ENCODE measurements at regions not wholly inside any gene's neighbourhood (a gene's known extent, or its start where the extent isn't known, plus 50 kb on each side); places are given as distances from the start of the nearest gene placed in this dataset.

GRCh38 chr12:128091951-128092382 is 175.0 kb upstream of the TMEM132C start:
- DNase-seq (ENCODE audit: low spot score), result peak; percentile 92

- no peak for DNase-seq (ENCODE audit: low spot score)
These were observed 168.2 kb upstream of the TMEM132C start for GRCh38 chr12:128098730-128099129.

GRCh38 chr12:128103152-128103551 is 163.8 kb upstream of the TMEM132C start:
- no peak for DNase-seq (ENCODE audit: low spot score)

- DNase-seq (ENCODE audit: low spot score), result no peak
These were observed 157.7 kb upstream of the TMEM132C start for GRCh38 chr12:128109236-128109635.

GRCh38 chr12:128109636-128110035 is 157.3 kb upstream of the TMEM132C start:
- no peak for DNase-seq (ENCODE audit: low spot score)

GRCh38 chr12:128111333-128111732 is 155.6 kb upstream of the TMEM132C start:
- no peak for DNase-seq (ENCODE audit: low spot score)

GRCh38 chr12:128111951-128112350 is 155.0 kb upstream of the TMEM132C start:
- DNase-seq (ENCODE audit: low spot score), result peak; percentile 44

GRCh38 chr12:128113250-128113649 is 153.7 kb upstream of the TMEM132C start:
- DNase-seq (ENCODE audit: low spot score), result peak; percentile 49

GRCh38 chr12:128114485-128114884 is 152.5 kb upstream of the TMEM132C start:
- DNase-seq (ENCODE audit: low spot score), result no peak

- DNase-seq (ENCODE audit: low spot score), result peak; percentile 88
These were observed 150.4 kb upstream of the TMEM132C start for GRCh38 chr12:128116537-128116936.

- no peak for DNase-seq (ENCODE audit: low spot score)
These were observed 146.9 kb upstream of the TMEM132C start for GRCh38 chr12:128120035-128120434.

GRCh38 chr12:128121424-128121823 is 145.5 kb upstream of the TMEM132C start:
- no peak for DNase-seq (ENCODE audit: low spot score)

GRCh38 chr12:128123096-128123495 is 143.9 kb upstream of the TMEM132C start:
- DNase-seq (ENCODE audit: low spot score), result peak; percentile 82

GRCh38 chr12:128131955-128132354 is 135.0 kb upstream of the TMEM132C start:
- no peak for DNase-seq (ENCODE audit: low spot score)

- peak; percentile 95 for DNase-seq (ENCODE audit: low spot score)
These were observed 133.5 kb upstream of the TMEM132C start for GRCh38 chr12:128133321-128134073.

- DNase-seq (ENCODE audit: low spot score), result no peak
These were observed 129.8 kb upstream of the TMEM132C start for GRCh38 chr12:128137140-128137539.

GRCh38 chr12:128138125-128138524 is 128.8 kb upstream of the TMEM132C start:
- DNase-seq (ENCODE audit: low spot score), result no peak

GRCh38 chr12:128140551-128140950 is 126.4 kb upstream of the TMEM132C start:
- DNase-seq (ENCODE audit: low spot score), result no peak

- DNase-seq (ENCODE audit: low spot score), result no peak
These were observed 116.0 kb upstream of the TMEM132C start for GRCh38 chr12:128150961-128151360.

- DNase-seq (ENCODE audit: low spot score), result no peak
These were observed 111.4 kb upstream of the TMEM132C start for GRCh38 chr12:128155571-128155970.

GRCh38 chr12:128163086-128163485 is 103.9 kb upstream of the TMEM132C start:
- peak; percentile 26 for DNase-seq (ENCODE audit: low spot score)

- DNase-seq (ENCODE audit: low spot score), result no peak
These were observed 102.4 kb upstream of the TMEM132C start for GRCh38 chr12:128164533-128164932.

- DNase-seq (ENCODE audit: low spot score), result no peak
These were observed 101.6 kb upstream of the TMEM132C start for GRCh38 chr12:128165387-128165786.

GRCh38 chr12:128168273-128168672 is 98.7 kb upstream of the TMEM132C start:
- DNase-seq (ENCODE audit: low spot score), result no peak
